GM23248 (cell line): ENCODE measurements at regions not wholly inside any gene's neighbourhood (a gene's known extent, or its start where the extent isn't known, plus 50 kb on each side); places are given as distances from the start of the nearest gene placed in this dataset.

Experiments used
- DNase-seq: peaks from one replicate; pipeline ENCODE4 v3.0.0-alpha.2; 2015
- H2AFZ ChIP-seq: fragments of 200-600 bp; sonication (generic); 2 replicates; pipeline ENCODE4 v1.6.1; 2016; ENCODE audit warnings: antibody characterized with exemption
- H3F3A ChIP-seq: fragments of 200-600 bp; sonication (generic); 2 replicates; pipeline ENCODE4 v1.6.1; 2016; ENCODE audit warnings: mild to moderate bottlenecking, antibody characterized with exemption, mixed run types; ENCODE audit not compliant: insufficient read depth
- H3K27ac ChIP-seq: fragments of 200-600 bp; sonication (generic); 2 replicates; pipeline ENCODE4 v1.5.1; 2016; ENCODE audit warnings: mild to moderate bottlenecking
- H3K27me3 ChIP-seq: fragments of 200-600 bp; sonication (generic); replicated peaks from 2 replicates; pipeline ENCODE4 v1.6.1; 2016; ENCODE audit warnings: mild to moderate bottlenecking; ENCODE audit not compliant: insufficient read depth
- H3K36me3 ChIP-seq: fragments of 200-600 bp; sonication (generic); 2 replicates; pipeline ENCODE4 v1.6.1; 2016; ENCODE audit warnings: low read depth, mild to moderate bottlenecking
- H3K4me1 ChIP-seq: fragments of 200-600 bp; sonication (generic); 2 replicates; pipeline ENCODE4 v1.6.1; 2016; ENCODE audit warnings: mild to moderate bottlenecking; ENCODE audit not compliant: insufficient read depth
- H3K4me2 ChIP-seq: fragments of 200-600 bp; sonication (generic); one replicate; pipeline ENCODE4 v1.6.1; 2016; ENCODE audit warnings: mild to moderate bottlenecking; ENCODE audit not compliant: unreplicated experiment
- H3K4me3 ChIP-seq: fragments of 200-600 bp; sonication (generic); 2 replicates; pipeline ENCODE4 v1.5.1; 2016; ENCODE audit warnings: mild to moderate bottlenecking
- H3K79me2 ChIP-seq: fragments of 200-600 bp; sonication (generic); 2 replicates; pipeline ENCODE4 v1.6.1; 2016; ENCODE audit warnings: mild to moderate bottlenecking; ENCODE audit not compliant: insufficient read depth
- H3K9ac ChIP-seq: fragments of 200-600 bp; sonication (generic); 2 replicates; pipeline ENCODE4 v1.6.1; 2016; ENCODE audit warnings: mild to moderate bottlenecking
- H3K9me2 ChIP-seq: fragments of 200-600 bp; sonication (generic); 2 replicates; pipeline ENCODE4 v1.6.1; 2016; ENCODE audit warnings: mixed run types, mild to moderate bottlenecking, moderate library complexity; ENCODE audit not compliant: insufficient read depth
- H3K9me3 ChIP-seq: fragments of 200-600 bp; sonication (generic); one replicate; pipeline ENCODE4 v1.6.1; 2017; ENCODE audit warnings: low read depth
- H4K20me1 ChIP-seq: fragments of 200-600 bp; sonication (generic); 2 replicates; pipeline ENCODE4 v1.6.0; 2016; ENCODE audit not compliant: insufficient read depth
- EZH2 ChIP-seq: fragments of 200-600 bp; sonication (generic); IDR thresholded peaks from 2 replicates; pipeline ENCODE4 v1.6.1; 2018; ENCODE audit warnings: antibody characterized with exemption, mild to moderate bottlenecking; ENCODE audit not compliant: insufficient read depth, poor library complexity, severe bottlenecking
- EZH2phosphoT487 ChIP-seq: fragments of 200-600 bp; sonication (generic); IDR thresholded peaks from 2 replicates; pipeline ENCODE4 v1.6.1; 2018; ENCODE audit warnings: antibody characterized with exemption, moderate library complexity, mild to moderate bottlenecking, low read depth; ENCODE audit not compliant: insufficient read depth
- WGBS, 2 experiments: methylation state at CpG; one replicate each; pipeline ENCODE4 v1.1.6; 2015 to 2017; ENCODE audit warnings: low lambda C conversion rate in 2 of 2, low coverage in 1 of 2; ENCODE audit errors: missing lambda C conversion rate in 2 of 2; 5-methylcytosine and 5-hydroxymethylcytosine counted together
- in situ Hi-C: fragments of 300-500 bp; cut with MboI; formaldehyde crosslinking; loops from 2 replicates; pipeline ENCODE4 v1.15.0; 2020

- WGBS, 2 experiments, result 59 to 75% methylated on average over 5 of the region's 5 CpGs
- no peaks in the 10 kb centered on the region for H3K9me3 ChIP-seq
- peaks cover 7% of the 10 kb centered on the region; the same call in 1 of the 2 replicates for H3F3A ChIP-seq
- TF ChIP-seq EZH2phosphoT487, result no peak
- TF ChIP-seq EZH2, result no peak
- H3K4me1 ChIP-seq, result peaks cover 13% of the 10 kb centered on the region
- no peaks in the 10 kb centered on the region for H3K36me3 ChIP-seq
- no peak for DNase-seq
- H3K9me2 ChIP-seq, result no peaks in the 10 kb centered on the region
- peaks cover 15% of the 10 kb centered on the region; the same call in 1 of the 2 replicates for H3K27me3 ChIP-seq
- no peak overlapping the region for H2AFZ ChIP-seq
- no peak overlapping the region for H3K4me3 ChIP-seq
- no peak overlapping the region for H3K9ac ChIP-seq
- H4K20me1 ChIP-seq, result no peaks in the 10 kb centered on the region
- in situ Hi-C loops, result no loop called here
- H3K4me2 ChIP-seq, result no peak overlapping the region
- no peak overlapping the region for H3K27ac ChIP-seq
- H3K79me2 ChIP-seq, result no peaks in the 10 kb centered on the region
Measured at GRCh38 chr15:47388299-47388698, 329.0 kb upstream of the SEMA6D start.

GRCh38 chr15:47390208-47390765 is 327.0 kb upstream of the SEMA6D start:
- WGBS, 2 experiments, result 44 to 45% methylated on average over 2 of the region's 2 CpGs
- Histone ChIP-seq H3K27me3 (peaks cover 15% of the 10 kb centered on the region; the same call in 1 of the 2 replicates), H3K36me3 (no peaks in the 10 kb centered on the region), H3K9ac (no peak overlapping the region), H3K4me2 (no peak overlapping the region), H3K4me1 (no peaks in the 10 kb centered on the region), H3K4me3 (no peak overlapping the region), H2AFZ (no peak overlapping the region), H3F3A (no peaks in the 10 kb centered on the region), H3K9me3 (no peaks in the 10 kb centered on the region), H3K9me2 (no peaks in the 10 kb centered on the region), H3K79me2 (no peaks in the 10 kb centered on the region), H3K27ac (no peak overlapping the region), H4K20me1 (no peaks in the 10 kb centered on the region)
- in situ Hi-C loops, result no loop called here
- no peak for DNase-seq
- TF ChIP-seq EZH2, result no peak
- TF ChIP-seq EZH2phosphoT487, result no peak

- H3K27ac ChIP-seq, result no peak overlapping the region
- no peaks in the 10 kb centered on the region for H3K79me2 ChIP-seq
- H2AFZ ChIP-seq, result no peak overlapping the region
- H4K20me1 ChIP-seq, result no peaks in the 10 kb centered on the region
- H3K4me3 ChIP-seq, result no peak overlapping the region
- H3K27me3 ChIP-seq, result 0 out of 2 replicates have a peak, but pooled peaks cover 5% of the 10 kb centered on the region
- H3K9me3 ChIP-seq, result no peaks in the 10 kb centered on the region
- H3K4me1 ChIP-seq, result no peaks in the 10 kb centered on the region
- in situ Hi-C loops, result no loop called here
- H3F3A ChIP-seq, result no peaks in the 10 kb centered on the region
- no peaks in the 10 kb centered on the region for H3K9me2 ChIP-seq
- no peak overlapping the region for H3K9ac ChIP-seq
- no peak for DNase-seq
- H3K36me3 ChIP-seq, result no peaks in the 10 kb centered on the region
- H3K4me2 ChIP-seq, result no peak overlapping the region
- 32 to 35% methylated on average over 6 of the region's 6 CpGs for WGBS, 2 experiments
- no peak for TF ChIP-seq EZH2
- TF ChIP-seq EZH2phosphoT487, result no peak
Measured at GRCh38 chr15:47394286-47394809, 323.0 kb upstream of the SEMA6D start.

GRCh38 chr15:47395076-47395475 is 322.2 kb upstream of the SEMA6D start:
- no peak overlapping the region for H3K4me2 ChIP-seq
- no peak for TF ChIP-seq EZH2
- TF ChIP-seq EZH2phosphoT487, result no peak

GRCh38 chr15:47397655-47398054 is 319.6 kb upstream of the SEMA6D start:
- Histone ChIP-seq H4K20me1 (no peaks in the 10 kb centered on the region), H3K4me2 (no peak overlapping the region), H3K9me3 (no peaks in the 10 kb centered on the region), H3K36me3 (no peaks in the 10 kb centered on the region), H3K79me2 (no peaks in the 10 kb centered on the region), H2AFZ (no peak overlapping the region), H3K4me1 (no peaks in the 10 kb centered on the region), H3K9ac (no peak overlapping the region), H3K27me3 (no peaks in the 10 kb centered on the region), H3K4me3 (no peak overlapping the region), H3F3A (no peaks in the 10 kb centered on the region), H3K27ac (no peak overlapping the region), H3K9me2 (no peaks in the 10 kb centered on the region)
- in situ Hi-C loops, result no loop called here
- DNase-seq, result no peak
- 75 to 79% methylated on average over 2 of the region's 2 CpGs for WGBS, 2 experiments
- TF ChIP-seq EZH2phosphoT487, result no peak
- no peak for TF ChIP-seq EZH2

More at GRCh38 chr15:47395076-47395475, 322.2 kb upstream of the SEMA6D start:
- H3K79me2 ChIP-seq, result no peaks in the 10 kb centered on the region
- H3F3A ChIP-seq, result no peaks in the 10 kb centered on the region
- in situ Hi-C loops, result no loop called here
- H2AFZ ChIP-seq, result no peak overlapping the region
- 0 out of 2 replicates have a peak, but pooled peaks cover 3% of the 10 kb centered on the region for H3K27me3 ChIP-seq
- H3K4me3 ChIP-seq, result no peak overlapping the region
- no peaks in the 10 kb centered on the region for H3K9me3 ChIP-seq
- H4K20me1 ChIP-seq, result no peaks in the 10 kb centered on the region
- no peak for DNase-seq
- no peaks in the 10 kb centered on the region for H3K36me3 ChIP-seq
- H3K4me1 ChIP-seq, result no peaks in the 10 kb centered on the region
- no peak overlapping the region for H3K27ac ChIP-seq
- no peak overlapping the region for H3K9ac ChIP-seq
- no peaks in the 10 kb centered on the region for H3K9me2 ChIP-seq
